Type B pancreatic cell (in vitro differentiated cells): ENCODE measurements at regions not wholly inside any gene's neighbourhood (a gene's known extent, or its start where the extent isn't known, plus 50 kb on each side); places are given as distances from the start of the nearest gene placed in this dataset.

Experiments used
- DNase-seq: peaks from one replicate; pipeline ENCODE4 v3.0.0; 2021; ENCODE audit warnings: mixed read lengths; ENCODE audit not compliant: unreplicated experiment; ENCODE audit errors: extremely low spot score
- H3K27ac Mint-ChIP-seq: 2 replicates; pipeline ENCODE4 v1.8.0; 2021; ENCODE audit warnings: mild to moderate bottlenecking, mixed read lengths
- H3K27me3 Mint-ChIP-seq: 2 replicates; pipeline ENCODE4 v1.8.0; 2021; ENCODE audit warnings: mixed read lengths
- H3K36me3 Mint-ChIP-seq: 2 replicates; pipeline ENCODE4 v1.8.0; 2021; ENCODE audit warnings: mixed read lengths
- H3K4me1 Mint-ChIP-seq: one replicate; pipeline ENCODE4 v1.8.0; 2021; ENCODE audit warnings: mixed read lengths; ENCODE audit not compliant: unreplicated experiment
- H3K4me3 Mint-ChIP-seq: 2 replicates; pipeline ENCODE4 v1.8.0; 2021; ENCODE audit warnings: mild to moderate bottlenecking, mixed read lengths
- H3K9me3 Mint-ChIP-seq: 2 replicates; pipeline ENCODE4 v1.8.0; 2021; ENCODE audit warnings: mixed read lengths
- TF ChIP-seq, protein P1 (sequence below): fragments of 200-600 bp; sonication (generic); conservative IDR thresholded peaks from 2 replicates; pipeline ENCODE4 v1.5.0; 2021; ENCODE audit warnings: antibody characterized with exemption, mild to moderate bottlenecking

DNA sequence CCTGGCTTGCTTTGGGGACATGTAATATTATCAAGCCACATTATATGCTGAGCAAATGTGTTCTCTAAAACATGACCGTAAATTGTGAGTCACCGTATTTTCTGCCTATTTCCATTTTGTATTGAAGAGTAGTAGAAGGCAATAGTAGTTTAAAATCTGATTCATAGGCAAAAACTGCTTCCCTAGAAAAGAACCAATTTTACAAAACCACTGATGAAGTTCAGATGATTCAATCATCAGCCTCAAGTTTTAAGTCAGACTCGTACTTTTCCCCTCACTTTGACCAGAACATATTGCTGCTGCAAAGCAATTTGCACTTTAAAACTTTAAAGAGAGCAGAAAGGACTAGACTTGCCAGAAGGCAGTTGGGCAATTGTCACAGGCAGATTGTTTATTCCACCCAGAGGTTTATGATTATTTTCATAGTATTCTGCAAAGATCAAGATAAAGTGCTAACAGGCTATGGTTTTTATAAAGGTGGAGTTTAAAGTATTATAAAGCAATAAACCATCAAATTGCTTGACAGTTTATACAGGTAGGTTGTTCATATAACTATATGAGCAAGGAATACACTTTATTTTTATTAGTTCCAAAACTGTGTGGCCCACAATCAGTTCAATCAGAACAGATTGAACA lies 168.2 kb downstream of the ETV1 start:
- Mint-ChIP-seq H3K4me3 (no peak overlapping the region), H3K27ac (no peak overlapping the region), H3K27me3 (no peaks in the 10 kb centered on the region), H3K9me3 (peaks cover 6% of the 10 kb centered on the region), H3K4me1 (no peaks in the 10 kb centered on the region), H3K36me3 (no peaks in the 10 kb centered on the region)
- TF ChIP-seq, protein P1, sequence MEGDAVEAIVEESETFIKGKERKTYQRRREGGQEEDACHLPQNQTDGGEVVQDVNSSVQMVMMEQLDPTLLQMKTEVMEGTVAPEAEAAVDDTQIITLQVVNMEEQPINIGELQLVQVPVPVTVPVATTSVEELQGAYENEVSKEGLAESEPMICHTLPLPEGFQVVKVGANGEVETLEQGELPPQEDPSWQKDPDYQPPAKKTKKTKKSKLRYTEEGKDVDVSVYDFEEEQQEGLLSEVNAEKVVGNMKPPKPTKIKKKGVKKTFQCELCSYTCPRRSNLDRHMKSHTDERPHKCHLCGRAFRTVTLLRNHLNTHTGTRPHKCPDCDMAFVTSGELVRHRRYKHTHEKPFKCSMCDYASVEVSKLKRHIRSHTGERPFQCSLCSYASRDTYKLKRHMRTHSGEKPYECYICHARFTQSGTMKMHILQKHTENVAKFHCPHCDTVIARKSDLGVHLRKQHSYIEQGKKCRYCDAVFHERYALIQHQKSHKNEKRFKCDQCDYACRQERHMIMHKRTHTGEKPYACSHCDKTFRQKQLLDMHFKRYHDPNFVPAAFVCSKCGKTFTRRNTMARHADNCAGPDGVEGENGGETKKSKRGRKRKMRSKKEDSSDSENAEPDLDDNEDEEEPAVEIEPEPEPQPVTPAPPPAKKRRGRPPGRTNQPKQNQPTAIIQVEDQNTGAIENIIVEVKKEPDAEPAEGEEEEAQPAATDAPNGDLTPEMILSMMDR, result no peak
- DNase-seq, result no peak

DNA sequence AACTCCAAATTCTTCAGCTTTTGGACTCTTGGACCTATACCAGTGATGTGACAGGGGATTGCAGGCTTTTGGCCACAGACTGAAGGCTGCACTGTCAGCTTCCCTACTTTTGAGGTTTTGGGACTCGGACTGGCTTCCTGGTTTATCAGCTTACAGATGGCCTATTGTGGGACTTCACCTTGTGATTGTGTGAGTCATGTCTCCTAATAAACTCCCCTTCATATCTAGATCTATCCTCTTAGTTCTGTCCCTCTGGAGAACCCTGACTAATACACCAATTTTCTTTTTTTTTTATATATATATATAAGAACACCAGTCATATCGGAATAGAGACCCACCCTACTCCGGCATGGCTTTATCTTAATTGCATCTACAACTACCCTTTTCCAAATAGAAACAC lies 166.8 kb downstream of the ETV1 start:
- no peaks in the 10 kb centered on the region for H3K36me3 Mint-ChIP-seq
- no peaks in the 10 kb centered on the region for H3K4me1 Mint-ChIP-seq
- peaks cover 6% of the 10 kb centered on the region for H3K9me3 Mint-ChIP-seq
- TF ChIP-seq, protein P1, result no peak
- H3K27me3 Mint-ChIP-seq, result no peaks in the 10 kb centered on the region
- no peak overlapping the region for H3K27ac Mint-ChIP-seq
- DNase-seq, result no peak
- no peak overlapping the region for H3K4me3 Mint-ChIP-seq

DNA sequence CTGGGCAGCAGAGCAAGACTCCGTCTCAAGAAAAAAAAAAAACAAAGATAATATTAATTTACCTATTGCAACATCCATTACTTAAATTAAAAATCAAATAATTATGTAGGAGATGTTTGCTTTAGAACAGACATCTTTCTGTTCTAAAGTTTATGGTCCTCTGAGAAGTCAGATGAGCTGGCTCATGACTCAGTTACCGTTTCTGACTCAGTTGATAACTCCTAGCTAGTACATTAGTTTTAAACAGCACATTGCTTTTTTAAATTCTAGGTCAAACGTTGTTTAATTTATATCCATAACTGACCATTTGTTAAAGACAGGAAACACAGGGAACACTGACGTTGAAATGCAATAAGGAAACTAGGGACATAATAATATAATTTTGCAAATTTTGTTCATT lies 162.7 kb downstream of the ETV1 start:
- DNase-seq, result no peak
- Mint-ChIP-seq H3K4me1 (peaks cover 4% of the 10 kb centered on the region), H3K36me3 (no peaks in the 10 kb centered on the region), H3K9me3 (no peaks in the 10 kb centered on the region), H3K27ac (no peak overlapping the region), H3K4me3 (no peak overlapping the region), H3K27me3 (no peaks in the 10 kb centered on the region)
- TF ChIP-seq, protein P1, result no peak

DNA sequence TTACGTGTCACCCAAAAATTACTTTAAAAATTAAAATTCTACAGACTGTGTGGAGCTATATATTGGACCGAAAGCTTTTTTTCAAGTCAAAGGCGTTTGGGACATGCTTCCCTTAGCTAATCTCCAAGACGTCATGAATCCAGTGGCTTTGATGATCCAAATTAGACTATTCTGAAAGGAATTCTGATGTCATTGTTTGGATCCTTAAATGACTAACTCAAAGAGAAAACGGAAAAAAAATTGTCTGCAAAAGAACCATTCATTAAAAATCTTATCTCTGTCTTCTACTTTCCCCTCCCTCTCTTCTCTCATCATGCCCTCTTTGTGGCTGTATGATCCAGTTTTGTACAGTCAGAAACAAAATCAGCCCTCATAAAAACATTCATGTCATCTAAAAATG lies 161.8 kb downstream of the ETV1 start:
- Mint-ChIP-seq H3K27ac (no peak overlapping the region), H3K27me3 (no peaks in the 10 kb centered on the region), H3K4me3 (no peak overlapping the region), H3K9me3 (no peaks in the 10 kb centered on the region), H3K36me3 (no peaks in the 10 kb centered on the region), H3K4me1 (peaks cover 4% of the 10 kb centered on the region)
- no peak for DNase-seq
- TF ChIP-seq, protein P1, result no peak

DNA sequence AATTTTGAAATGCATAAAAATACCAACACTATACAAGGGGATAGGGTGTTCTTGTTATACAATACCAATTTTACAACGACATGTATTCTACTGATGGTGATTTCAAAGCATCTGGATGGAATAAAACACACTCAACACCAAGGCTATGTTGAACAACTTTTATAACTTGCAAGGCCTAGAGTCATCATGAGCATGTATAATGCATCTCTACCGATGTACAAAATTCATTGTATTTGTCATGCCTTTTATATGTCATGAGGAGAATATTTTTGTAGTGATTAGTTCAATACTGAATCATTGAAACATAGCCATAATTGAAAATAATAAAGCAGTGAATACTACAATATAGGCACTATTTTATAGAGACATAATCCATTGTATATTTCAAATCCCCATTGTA lies 160.2 kb downstream of the ETV1 start:
- TF ChIP-seq, protein P1, result no peak
- DNase-seq, result no peak
- Mint-ChIP-seq H3K4me3 (no peak overlapping the region), H3K4me1 (peaks cover 4% of the 10 kb centered on the region), H3K9me3 (no peaks in the 10 kb centered on the region), H3K27ac (no peak overlapping the region), H3K27me3 (no peaks in the 10 kb centered on the region), H3K36me3 (no peaks in the 10 kb centered on the region)
